Stimulated activated memory B cell treated with anti-CD40 and anti-IgM and Interleukin-4, amounts not matched to agents 10 μg/mL and 1 μg/mL and 100 μg/mL, for 72 hours (primary cell): ENCODE measurements at regions not wholly inside any gene's neighbourhood (a gene's known extent, or its start where the extent isn't known, plus 50 kb on each side); places are given as distances from the start of the nearest gene placed in this dataset.

Source experiments
- ATAC-seq: fragments of 150-1000 bp; cut with Tn5 transposase; 2 replicates; pipeline ENCODE4 v1.10.0; 2021
- H3K27ac Mint-ChIP-seq: one replicate; pipeline ENCODE4 v1.8.0; 2022; ENCODE audit warnings: mild to moderate bottlenecking, mixed read lengths
- H3K27me3 Mint-ChIP-seq: one replicate; pipeline ENCODE4 v1.8.0; 2022; ENCODE audit warnings: mixed read lengths
- H3K36me3 Mint-ChIP-seq: one replicate; pipeline ENCODE4 v1.8.0; 2022; ENCODE audit warnings: mixed read lengths
- H3K4me1 Mint-ChIP-seq: one replicate; pipeline ENCODE4 v1.8.0; 2022; ENCODE audit warnings: mixed read lengths
- H3K4me3 Mint-ChIP-seq: one replicate; pipeline ENCODE4 v1.8.0; 2022; ENCODE audit warnings: mild to moderate bottlenecking, moderate library complexity, mixed read lengths
- H3K9me3 Mint-ChIP-seq: one replicate; pipeline ENCODE4 v1.8.0; 2022; ENCODE audit warnings: mixed read lengths

- peaks cover under 1% of the 10 kb centered on the region for H3K9me3 Mint-ChIP-seq
- no peak overlapping the region for H3K4me3 Mint-ChIP-seq
- H3K36me3 Mint-ChIP-seq, result no peaks in the 10 kb centered on the region
- no peak for ATAC-seq
- H3K27ac Mint-ChIP-seq, result no peak overlapping the region
- H3K4me1 Mint-ChIP-seq, result no peaks in the 10 kb centered on the region
- no peaks in the 10 kb centered on the region for H3K27me3 Mint-ChIP-seq
These were observed 259.7 kb upstream of the CHD6 start for GRCh38 chr20:41877911-41878310.

DNA sequence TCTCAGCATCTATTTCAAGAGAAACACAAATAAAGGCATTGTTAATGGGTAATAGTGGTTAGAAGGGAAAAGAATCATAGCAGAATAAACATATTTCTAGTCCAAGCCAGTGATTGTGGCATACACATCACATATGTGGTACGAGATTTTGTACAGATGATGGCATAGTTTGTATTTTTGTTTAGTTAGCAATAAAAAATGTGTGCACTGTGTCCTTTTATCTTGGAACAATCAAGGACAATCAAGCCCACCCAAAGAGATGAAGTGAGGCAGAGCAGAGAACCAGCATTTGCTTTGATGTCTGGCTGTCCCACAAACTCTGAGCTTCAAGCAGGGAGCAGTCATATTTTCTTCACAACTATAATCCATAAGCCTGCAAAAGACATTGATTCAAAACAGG is 256.5 kb upstream of the CHD6 start:
- Mint-ChIP-seq H3K9me3 (peaks cover 9% of the 10 kb centered on the region), H3K4me3 (no peak overlapping the region), H3K36me3 (no peaks in the 10 kb centered on the region), H3K27ac (no peak overlapping the region), H3K4me1 (no peaks in the 10 kb centered on the region), H3K27me3 (peaks cover 11% of the 10 kb centered on the region)
- no peak for ATAC-seq

DNA sequence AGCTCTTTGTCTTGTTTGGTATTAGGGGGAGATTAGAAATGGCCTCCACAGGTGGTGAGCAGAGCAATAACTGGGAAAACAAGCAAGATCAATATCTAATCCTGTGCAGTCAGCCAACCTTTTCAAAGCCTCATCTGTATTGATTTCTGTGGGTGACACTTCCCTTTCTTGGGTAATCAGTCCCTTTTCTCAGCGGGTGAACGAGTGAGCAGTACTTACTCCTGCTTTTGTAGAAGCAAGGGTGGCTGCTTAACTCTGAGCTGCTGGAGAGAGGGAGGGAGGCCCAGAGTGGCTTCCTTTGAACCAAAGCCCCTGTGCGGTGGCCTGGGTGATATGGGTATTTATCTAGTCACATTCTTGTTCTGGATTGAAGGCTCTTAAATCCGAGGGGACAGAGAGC is 254.8 kb upstream of the CHD6 start:
- H3K27ac Mint-ChIP-seq, result no peak overlapping the region
- no peak overlapping the region for H3K4me3 Mint-ChIP-seq
- no peaks in the 10 kb centered on the region for H3K4me1 Mint-ChIP-seq
- no peak for ATAC-seq
- H3K9me3 Mint-ChIP-seq, result peaks cover 15% of the 10 kb centered on the region
- no peaks in the 10 kb centered on the region for H3K36me3 Mint-ChIP-seq
- H3K27me3 Mint-ChIP-seq, result peaks cover 11% of the 10 kb centered on the region

GRCh38 chr20:41870869-41871462 is 252.8 kb upstream of the CHD6 start:
- Mint-ChIP-seq H3K27ac (no peak overlapping the region), H3K9me3 (peaks cover 24% of the 10 kb centered on the region), H3K4me3 (no peak overlapping the region), H3K36me3 (no peaks in the 10 kb centered on the region), H3K4me1 (no peaks in the 10 kb centered on the region), H3K27me3 (peaks cover 11% of the 10 kb centered on the region)
- no peak for ATAC-seq

DNA sequence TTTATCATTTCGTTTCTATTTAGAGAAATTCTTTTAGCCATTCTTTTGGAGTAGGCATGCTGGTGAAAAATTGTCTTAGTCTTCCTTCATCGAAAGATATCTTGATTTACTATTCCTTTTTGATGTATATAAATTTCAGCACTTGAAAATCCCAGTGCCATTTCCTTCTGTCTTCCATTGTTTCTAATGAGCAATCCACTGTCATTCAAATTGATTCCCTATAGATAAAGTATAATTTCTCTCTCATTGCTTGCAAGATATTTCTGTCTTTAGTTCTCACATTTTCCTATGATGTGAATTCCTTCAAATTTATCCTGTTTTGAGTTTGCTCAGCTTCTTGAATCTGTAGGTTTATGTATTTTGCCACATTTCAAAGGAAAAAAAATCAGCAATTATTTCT is 251.1 kb upstream of the CHD6 start:
- Mint-ChIP-seq H3K9me3 (peaks cover 24% of the 10 kb centered on the region), H3K27me3 (peaks cover 11% of the 10 kb centered on the region), H3K4me1 (no peaks in the 10 kb centered on the region), H3K36me3 (no peaks in the 10 kb centered on the region), H3K4me3 (no peak overlapping the region), H3K27ac (no peak overlapping the region)
- no peak for ATAC-seq

DNA sequence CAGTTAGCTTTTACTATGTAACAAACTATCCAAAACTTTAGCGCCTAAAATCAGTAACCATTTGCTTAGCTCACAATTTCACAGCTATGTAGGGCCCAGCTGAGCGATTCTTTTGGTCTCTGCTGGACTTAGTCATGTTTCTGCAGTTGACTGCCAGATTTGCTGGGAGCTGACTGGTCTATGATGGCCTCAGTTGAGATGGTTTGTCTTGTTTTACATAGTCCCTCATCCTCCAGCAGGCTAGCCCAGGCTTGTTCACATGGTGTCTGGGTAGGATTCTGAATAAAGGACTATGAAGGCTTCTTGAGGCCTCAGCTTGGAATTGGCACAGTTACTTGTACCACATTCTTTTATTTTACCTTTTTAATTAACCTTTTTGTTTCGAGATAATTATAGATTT is 247.8 kb upstream of the CHD6 start:
- Mint-ChIP-seq H3K4me3 (no peak overlapping the region), H3K27me3 (no peaks in the 10 kb centered on the region), H3K9me3 (peaks cover 19% of the 10 kb centered on the region), H3K36me3 (no peaks in the 10 kb centered on the region), H3K27ac (no peak overlapping the region), H3K4me1 (no peaks in the 10 kb centered on the region)
- no peak for ATAC-seq

- H3K27me3 Mint-ChIP-seq, result no peaks in the 10 kb centered on the region
- H3K4me1 Mint-ChIP-seq, result no peaks in the 10 kb centered on the region
- H3K27ac Mint-ChIP-seq, result no peak overlapping the region
- H3K36me3 Mint-ChIP-seq, result no peaks in the 10 kb centered on the region
- H3K9me3 Mint-ChIP-seq, result peaks cover 8% of the 10 kb centered on the region
- no peak overlapping the region for H3K4me3 Mint-ChIP-seq
- no peak for ATAC-seq
These were observed 244.3 kb upstream of the CHD6 start for GRCh38 chr20:41862476-41862875.

DNA sequence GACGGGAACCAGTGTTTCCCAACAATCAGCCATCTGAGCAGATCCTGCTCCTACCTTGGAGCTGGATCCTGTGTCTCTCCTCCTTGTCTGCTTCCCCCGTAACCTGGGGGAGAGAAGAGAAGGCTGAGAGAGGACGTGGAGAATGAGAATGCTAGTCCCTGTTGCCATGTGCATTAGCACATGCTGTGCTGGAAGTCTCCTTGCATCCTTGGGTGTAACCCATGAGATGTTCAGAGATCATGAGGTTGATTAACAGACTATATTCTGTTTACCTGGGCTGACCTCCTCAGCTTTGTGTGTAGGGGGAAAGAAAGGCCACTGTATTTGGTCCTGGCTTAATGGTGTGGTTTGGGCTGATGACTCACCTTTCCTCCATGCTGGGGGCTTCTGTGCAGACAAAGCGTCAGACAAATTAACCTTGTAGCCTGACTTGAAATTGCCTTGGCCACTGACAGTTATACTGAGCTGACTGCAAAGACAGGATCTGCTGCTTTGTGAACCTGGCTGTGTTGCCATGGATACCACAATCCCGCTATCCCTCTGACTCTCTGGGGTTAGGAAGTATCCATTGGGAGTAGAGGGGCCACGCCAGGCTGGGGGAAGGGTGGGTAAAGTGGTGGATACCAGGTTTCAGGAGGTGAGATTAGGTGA is 243.7 kb upstream of the CHD6 start:
- Mint-ChIP-seq H3K27me3 (no peaks in the 10 kb centered on the region), H3K27ac (no peak overlapping the region), H3K4me3 (no peak overlapping the region), H3K9me3 (peaks cover 8% of the 10 kb centered on the region), H3K4me1 (no peaks in the 10 kb centered on the region), H3K36me3 (no peaks in the 10 kb centered on the region)
- ATAC-seq, result no peak

- H3K4me3 Mint-ChIP-seq, result no peak overlapping the region
- no peak for ATAC-seq
- no peaks in the 10 kb centered on the region for H3K4me1 Mint-ChIP-seq
- peaks cover 17% of the 10 kb centered on the region for H3K27me3 Mint-ChIP-seq
- no peak overlapping the region for H3K27ac Mint-ChIP-seq
- no peaks in the 10 kb centered on the region for H3K36me3 Mint-ChIP-seq
- H3K9me3 Mint-ChIP-seq, result peaks cover 4% of the 10 kb centered on the region
These were observed 236.6 kb upstream of the CHD6 start for GRCh38 chr20:41854765-41855164.

- Mint-ChIP-seq H3K9me3 (peaks cover 3% of the 10 kb centered on the region), H3K27me3 (peaks cover 17% of the 10 kb centered on the region), H3K27ac (no peak overlapping the region), H3K4me3 (no peak overlapping the region), H3K36me3 (no peaks in the 10 kb centered on the region), H3K4me1 (no peaks in the 10 kb centered on the region)
- ATAC-seq, result no peak
These were observed 235.6 kb upstream of the CHD6 start for GRCh38 chr20:41853806-41854205.

DNA sequence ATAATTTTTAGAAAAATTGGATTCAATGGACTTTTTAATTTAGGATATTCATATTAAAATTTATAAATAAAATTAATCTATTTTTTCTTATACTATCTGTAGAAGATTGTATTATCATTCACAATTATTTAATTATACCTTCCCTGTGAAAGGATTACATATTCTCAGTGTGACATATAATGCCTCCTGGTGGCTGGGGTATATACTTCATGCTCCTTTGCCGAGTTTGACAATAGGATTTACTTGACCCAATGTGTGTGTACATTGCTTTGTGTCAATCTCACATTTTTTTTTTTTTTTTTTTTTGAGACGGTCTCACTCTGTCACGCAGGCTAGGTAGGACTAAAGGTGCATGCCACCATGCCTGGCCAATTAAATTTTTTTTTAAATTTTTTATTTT is 230.0 kb upstream of the CHD6 start:
- Mint-ChIP-seq H3K9me3 (no peaks in the 10 kb centered on the region), H3K4me3 (no peak overlapping the region), H3K27ac (no peak overlapping the region), H3K4me1 (no peaks in the 10 kb centered on the region), H3K36me3 (no peaks in the 10 kb centered on the region), H3K27me3 (no peaks in the 10 kb centered on the region)
- ATAC-seq, result no peak

DNA sequence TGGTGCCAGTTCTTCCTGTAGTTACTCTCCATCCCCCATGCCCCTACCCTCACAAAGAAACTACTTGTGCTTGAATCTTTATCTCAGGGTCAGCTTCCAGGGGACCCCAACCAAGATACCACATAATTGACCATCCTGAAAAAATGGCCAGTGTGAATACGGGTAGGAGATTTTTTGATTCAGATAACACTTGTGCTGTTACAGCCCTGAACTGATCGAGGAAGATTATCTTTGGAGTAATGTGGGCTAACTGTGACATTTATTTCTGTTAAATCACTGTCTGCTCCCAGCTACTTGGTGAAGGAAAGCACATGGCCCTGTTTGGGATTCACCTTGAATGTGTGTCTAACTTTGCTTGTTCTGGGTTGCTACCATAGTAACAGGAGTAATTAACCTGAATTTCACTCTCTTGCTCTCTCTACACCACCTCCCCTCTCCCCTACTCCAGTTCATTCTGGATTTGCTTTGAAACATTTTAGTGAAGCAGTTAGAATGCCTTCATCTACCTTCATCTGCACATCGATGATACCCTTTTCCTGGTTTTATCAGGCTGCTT is 219.6 kb upstream of the CHD6 start:
- H3K9me3 Mint-ChIP-seq, result peaks cover 5% of the 10 kb centered on the region
- no peaks in the 10 kb centered on the region for H3K27me3 Mint-ChIP-seq
- H3K36me3 Mint-ChIP-seq, result no peaks in the 10 kb centered on the region
- H3K4me3 Mint-ChIP-seq, result no peak overlapping the region
- no peaks in the 10 kb centered on the region for H3K4me1 Mint-ChIP-seq
- H3K27ac Mint-ChIP-seq, result no peak overlapping the region
- no peak for ATAC-seq

GRCh38 chr20:41833739-41834138 is 215.6 kb upstream of the CHD6 start:
- Mint-ChIP-seq H3K9me3 (peaks cover 3% of the 10 kb centered on the region), H3K36me3 (no peaks in the 10 kb centered on the region), H3K27me3 (no peaks in the 10 kb centered on the region), H3K4me3 (no peak overlapping the region), H3K4me1 (no peaks in the 10 kb centered on the region), H3K27ac (no peak overlapping the region)
- no peak for ATAC-seq

DNA sequence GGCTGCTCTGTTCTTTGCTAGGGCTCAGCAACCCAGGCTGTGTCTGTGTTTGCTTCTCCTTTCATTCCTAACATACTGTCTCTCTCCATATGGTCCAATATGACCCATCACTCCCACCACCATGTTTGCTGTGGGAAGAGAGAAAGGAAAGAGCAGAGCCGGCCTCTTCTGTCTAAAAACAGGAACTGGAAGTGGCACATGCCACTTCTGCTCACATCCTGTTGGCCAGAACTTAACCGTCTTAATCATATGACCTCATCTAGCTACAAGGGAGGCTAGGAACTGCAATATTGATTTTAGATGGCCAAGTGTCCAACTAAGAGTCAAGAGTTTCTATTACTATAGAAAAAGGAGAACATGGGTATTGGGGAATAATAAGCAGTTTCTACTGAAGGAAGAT is 212.5 kb upstream of the CHD6 start:
- Mint-ChIP-seq H3K36me3 (no peaks in the 10 kb centered on the region), H3K27me3 (peaks cover 19% of the 10 kb centered on the region), H3K4me1 (no peaks in the 10 kb centered on the region), H3K9me3 (peaks cover 3% of the 10 kb centered on the region), H3K4me3 (no peak overlapping the region), H3K27ac (no peak overlapping the region)
- ATAC-seq, result no peak

DNA sequence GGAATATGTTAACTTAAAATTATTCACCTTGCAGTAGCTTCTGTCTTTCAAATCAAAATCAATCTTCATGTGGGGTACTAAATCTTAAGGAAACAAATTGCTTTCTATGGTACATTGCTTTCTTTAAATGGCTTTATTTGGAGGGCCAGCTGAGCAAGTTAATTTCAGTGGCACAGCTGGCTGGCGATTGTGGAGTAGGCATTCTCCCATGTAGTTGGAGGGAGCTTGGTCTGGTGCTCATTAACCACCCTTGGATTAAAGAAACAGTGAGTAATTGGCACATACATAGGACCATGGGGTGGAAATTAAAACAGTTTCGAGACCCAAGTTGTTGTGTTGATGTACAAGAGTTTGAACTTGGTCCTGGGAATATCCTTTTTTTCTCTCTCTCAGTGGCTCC is 201.3 kb upstream of the CHD6 start:
- no peak for ATAC-seq
- Mint-ChIP-seq H3K27me3 (no peaks in the 10 kb centered on the region), H3K4me1 (no peaks in the 10 kb centered on the region), H3K36me3 (no peaks in the 10 kb centered on the region), H3K4me3 (no peak overlapping the region), H3K9me3 (peaks cover 8% of the 10 kb centered on the region), H3K27ac (no peak overlapping the region)

GRCh38 chr20:41818991-41819390 is 200.8 kb upstream of the CHD6 start:
- H3K36me3 Mint-ChIP-seq, result no peaks in the 10 kb centered on the region
- H3K9me3 Mint-ChIP-seq, result peaks cover 8% of the 10 kb centered on the region
- H3K27me3 Mint-ChIP-seq, result no peaks in the 10 kb centered on the region
- H3K4me1 Mint-ChIP-seq, result no peaks in the 10 kb centered on the region
- H3K27ac Mint-ChIP-seq, result no peak overlapping the region
- no peak for ATAC-seq
- no peak overlapping the region for H3K4me3 Mint-ChIP-seq
